Karpas-422 (cell line): ENCODE measurements at regions not wholly inside any gene's neighbourhood (a gene's known extent, or its start where the extent isn't known, plus 50 kb on each side); places are given as distances from the start of the nearest gene placed in this dataset.

Experiments used
- DNase-seq: peaks from one replicate; pipeline ENCODE4 v3.0.0-alpha.2; 2015
- H2AFZ ChIP-seq: fragments of 200-600 bp; sonication (generic); 2 replicates; pipeline ENCODE4 v1.6.1; 2014; ENCODE audit warnings: antibody characterized with exemption, low read length, mixed read lengths
- H3K27ac ChIP-seq: fragments of 200-600 bp; sonication (generic); 2 replicates; pipeline ENCODE4 v1.5.1; 2014; ENCODE audit warnings: mild to moderate bottlenecking, low read length, moderate library complexity
- H3K27me3 ChIP-seq: fragments of 200-600 bp; sonication (generic); 2 replicates; pipeline ENCODE4 v1.6.1; 2014; ENCODE audit warnings: low read length, mixed read lengths
- H3K36me3 ChIP-seq: fragments of 200-600 bp; sonication (generic); 2 replicates; pipeline ENCODE4 v1.6.1; 2014; ENCODE audit warnings: low read length, mixed read lengths; ENCODE audit not compliant: insufficient read depth
- H3K4me1 ChIP-seq: fragments of 200-600 bp; sonication (generic); 2 replicates; pipeline ENCODE4 v1.6.1; 2014; ENCODE audit warnings: mild to moderate bottlenecking, low read length, mixed read lengths
- H3K4me2 ChIP-seq: fragments of 200-600 bp; sonication (generic); 2 replicates; pipeline ENCODE4 v1.6.1; 2014; ENCODE audit warnings: low read length, low read depth, mild to moderate bottlenecking; ENCODE audit not compliant: poor library complexity, severe bottlenecking
- H3K4me3 ChIP-seq: fragments of 200-600 bp; sonication (generic); 2 replicates; pipeline ENCODE4 v1.5.1; 2014; ENCODE audit warnings: mild to moderate bottlenecking, antibody characterized with exemption, low read length, mixed read lengths
- H3K79me2 ChIP-seq: fragments of 200-600 bp; sonication (generic); 2 replicates; pipeline ENCODE4 v1.6.1; 2014; ENCODE audit warnings: mild to moderate bottlenecking, low read length, mixed read lengths
- H3K9ac ChIP-seq: fragments of 200-600 bp; sonication (generic); 2 replicates; pipeline ENCODE4 v1.6.0; 2014; ENCODE audit warnings: low read length
- H3K9me2 ChIP-seq: fragments of 200-600 bp; sonication (generic), shearing (Covaris generic); replicated peaks from 2 replicates; pipeline ENCODE4 v1.6.0; 2014; ENCODE audit warnings: mild to moderate bottlenecking, low read length, moderate library complexity; ENCODE audit not compliant: insufficient read depth
- H3K9me3 ChIP-seq: fragments of 300-700, 200-600 bp; sonication (generic); 2 replicates; pipeline ENCODE4 v1.6.1; 2014; ENCODE audit warnings: low read length, mixed read lengths
- H4K20me1 ChIP-seq: fragments of 200-600 bp; sonication (generic); 2 replicates; pipeline ENCODE4 v1.6.1; 2014; ENCODE audit warnings: mild to moderate bottlenecking, antibody characterized with exemption, low read length, low read depth; ENCODE audit not compliant: insufficient read depth

DNA sequence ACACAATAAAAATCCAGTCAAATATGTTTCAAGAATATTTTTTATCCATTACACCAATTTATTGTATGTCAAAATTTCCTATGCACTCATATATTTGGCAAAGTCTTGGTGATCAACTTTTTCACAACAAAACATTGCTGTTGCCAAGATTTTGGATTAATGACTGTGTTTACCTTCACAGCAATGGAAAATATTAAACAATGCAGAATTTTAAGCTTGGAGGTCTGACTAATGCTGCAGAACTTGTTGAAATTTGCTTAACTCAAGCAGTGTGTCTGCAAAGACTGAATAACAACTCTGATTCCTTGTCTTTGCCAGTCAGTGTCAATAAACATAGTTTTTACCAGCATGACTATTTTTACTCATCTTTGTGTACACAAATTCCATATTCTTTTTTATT is 336.4 kb downstream of the CCER1 start:
- no peaks in the 10 kb centered on the region for H3K4me1 ChIP-seq
- no peaks in the 10 kb centered on the region for H3K27me3 ChIP-seq
- no peaks in the 10 kb centered on the region for H3K79me2 ChIP-seq
- no peaks in the 10 kb centered on the region for H4K20me1 ChIP-seq
- DNase-seq = no peak
- H3K36me3 ChIP-seq = no peaks in the 10 kb centered on the region
- no peak overlapping the region for H3K9ac ChIP-seq
- H3K27ac ChIP-seq = no peak overlapping the region
- H3K4me2 ChIP-seq = no peak overlapping the region
- no peaks in the 10 kb centered on the region for H3K9me2 ChIP-seq
- peaks cover 15% of the 10 kb centered on the region; the same call in 1 of the 2 replicates for H3K9me3 ChIP-seq
- no peak overlapping the region for H3K4me3 ChIP-seq
- H2AFZ ChIP-seq = no peak overlapping the region

DNA sequence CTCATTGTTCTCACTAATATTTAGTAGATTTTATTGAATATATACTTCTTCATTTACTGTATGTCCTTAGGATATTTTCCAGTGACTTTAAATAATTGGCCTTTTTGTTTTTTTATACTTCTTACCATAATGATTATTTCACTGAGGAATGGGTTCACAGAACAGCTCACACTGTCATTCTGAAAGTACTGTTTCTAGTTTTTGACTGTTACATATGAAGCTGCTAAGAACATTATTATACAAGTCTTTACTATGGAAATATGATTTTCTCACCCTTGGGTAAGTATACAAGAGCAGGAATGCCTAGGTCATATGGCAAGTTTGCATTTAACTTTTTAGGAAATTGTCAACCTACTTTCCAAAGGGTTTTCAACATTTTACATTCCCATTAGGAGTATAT is 343.1 kb downstream of the CCER1 start:
- Histone ChIP-seq H3K9me2 (no peaks in the 10 kb centered on the region), H2AFZ (no peak overlapping the region), H3K4me2 (no peak overlapping the region), H4K20me1 (no peaks in the 10 kb centered on the region), H3K9ac (no peak overlapping the region), H3K27me3 (no peaks in the 10 kb centered on the region), H3K36me3 (no peaks in the 10 kb centered on the region), H3K9me3 (peaks cover 6% of the 10 kb centered on the region), H3K27ac (no peak overlapping the region), H3K79me2 (no peaks in the 10 kb centered on the region), H3K4me3 (no peak overlapping the region), H3K4me1 (no peaks in the 10 kb centered on the region)
- no peak for DNase-seq

DNA sequence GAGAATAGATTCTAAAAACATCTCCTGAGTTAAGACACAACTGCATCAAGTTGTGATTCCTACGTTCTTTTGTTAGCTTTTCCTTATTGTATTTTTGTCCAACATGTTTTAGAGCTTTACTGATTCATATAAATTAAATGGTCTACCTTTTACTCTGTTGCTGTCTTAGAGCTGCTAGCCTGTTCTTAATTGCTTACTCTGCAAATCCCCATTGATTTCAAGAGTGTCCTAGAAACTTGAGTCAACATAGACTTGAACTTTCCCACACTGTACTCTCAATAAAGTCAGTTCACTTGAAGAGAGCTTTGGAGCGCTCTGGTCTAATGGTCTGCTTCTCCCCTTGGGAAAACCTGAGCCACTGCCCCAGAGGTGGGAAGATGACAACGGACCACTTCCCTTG is 343.9 kb downstream of the CCER1 start:
- Histone ChIP-seq H3K9me2 (no peaks in the 10 kb centered on the region), H4K20me1 (no peaks in the 10 kb centered on the region), H3K36me3 (no peaks in the 10 kb centered on the region), H3K27ac (no peak overlapping the region), H3K27me3 (no peaks in the 10 kb centered on the region), H3K79me2 (no peaks in the 10 kb centered on the region), H3K9ac (no peak overlapping the region), H3K4me2 (no peak overlapping the region), H3K4me3 (no peak overlapping the region), H3K9me3 (peaks cover 6% of the 10 kb centered on the region), H3K4me1 (no peaks in the 10 kb centered on the region), H2AFZ (no peak overlapping the region)
- DNase-seq = no peak

DNA sequence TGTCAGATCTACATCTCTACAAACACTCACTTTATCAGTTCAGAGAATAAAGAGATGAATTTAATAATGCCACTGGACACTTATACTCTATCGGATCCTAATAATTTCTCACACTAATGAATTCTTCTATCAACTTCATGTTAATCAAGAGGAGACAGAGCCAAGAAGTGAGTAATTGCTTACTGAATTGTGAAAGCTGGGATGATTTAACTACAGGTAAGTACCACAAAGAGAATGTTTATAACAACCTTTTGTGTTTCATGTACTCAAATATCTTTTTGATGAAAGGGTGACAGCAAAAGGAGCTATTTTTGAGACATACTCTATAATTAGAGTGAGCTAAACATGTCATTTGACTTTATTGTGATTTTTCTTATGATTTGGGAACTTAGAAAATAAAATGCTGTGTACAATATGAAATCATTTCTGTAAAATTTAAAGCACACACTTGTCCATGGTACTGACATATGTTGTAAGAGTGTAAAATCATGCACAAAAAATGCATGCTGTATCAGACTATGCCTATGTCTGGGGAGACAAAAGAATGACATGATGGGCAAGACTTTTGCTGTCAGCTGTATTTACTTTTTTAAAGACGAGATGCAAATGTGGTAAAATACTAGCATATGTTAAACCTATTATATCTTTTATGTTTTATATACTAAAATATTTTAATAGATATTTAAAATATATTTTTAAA is 361.2 kb downstream of the CCER1 start:
- H3K4me3 ChIP-seq = no peak overlapping the region
- no peak for DNase-seq
- no peak overlapping the region for H3K4me2 ChIP-seq
- H3K36me3 ChIP-seq = no peaks in the 10 kb centered on the region
- H3K27ac ChIP-seq = no peak overlapping the region
- no peaks in the 10 kb centered on the region for H3K4me1 ChIP-seq
- no peak overlapping the region for H3K9ac ChIP-seq
- H3K79me2 ChIP-seq = no peaks in the 10 kb centered on the region
- no peaks in the 10 kb centered on the region for H3K27me3 ChIP-seq
- H4K20me1 ChIP-seq = no peaks in the 10 kb centered on the region
- no peak overlapping the region for H2AFZ ChIP-seq
- no peaks in the 10 kb centered on the region for H3K9me3 ChIP-seq
- H3K9me2 ChIP-seq = no peaks in the 10 kb centered on the region

DNA sequence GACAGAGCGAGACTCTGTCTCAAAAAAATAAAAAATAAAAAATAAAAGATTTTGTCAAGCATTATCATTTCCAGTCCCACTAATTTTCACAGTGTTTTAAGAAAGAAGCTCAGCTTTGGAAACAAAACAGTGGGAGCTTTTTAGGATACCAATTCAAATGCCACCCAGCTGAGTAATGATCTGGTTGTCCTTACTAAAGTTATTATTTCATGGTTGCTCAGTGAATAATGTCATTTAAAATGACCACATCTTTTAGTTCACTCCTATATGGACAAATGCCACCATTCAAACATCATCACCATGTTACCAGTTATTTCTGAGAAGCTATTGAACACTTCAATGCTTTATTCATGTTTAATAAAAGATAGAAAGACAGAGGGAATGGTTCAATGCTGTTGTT is 365.0 kb downstream of the CCER1 start:
- Histone ChIP-seq H3K36me3 (no peaks in the 10 kb centered on the region), H3K27me3 (no peaks in the 10 kb centered on the region), H3K4me3 (no peak overlapping the region), H4K20me1 (no peaks in the 10 kb centered on the region), H3K9me3 (no peaks in the 10 kb centered on the region), H3K4me2 (no peak overlapping the region), H3K9me2 (no peaks in the 10 kb centered on the region), H3K4me1 (no peaks in the 10 kb centered on the region), H3K27ac (no peak overlapping the region), H3K9ac (no peak overlapping the region), H2AFZ (no peak overlapping the region), H3K79me2 (no peaks in the 10 kb centered on the region)
- no peak for DNase-seq

DNA sequence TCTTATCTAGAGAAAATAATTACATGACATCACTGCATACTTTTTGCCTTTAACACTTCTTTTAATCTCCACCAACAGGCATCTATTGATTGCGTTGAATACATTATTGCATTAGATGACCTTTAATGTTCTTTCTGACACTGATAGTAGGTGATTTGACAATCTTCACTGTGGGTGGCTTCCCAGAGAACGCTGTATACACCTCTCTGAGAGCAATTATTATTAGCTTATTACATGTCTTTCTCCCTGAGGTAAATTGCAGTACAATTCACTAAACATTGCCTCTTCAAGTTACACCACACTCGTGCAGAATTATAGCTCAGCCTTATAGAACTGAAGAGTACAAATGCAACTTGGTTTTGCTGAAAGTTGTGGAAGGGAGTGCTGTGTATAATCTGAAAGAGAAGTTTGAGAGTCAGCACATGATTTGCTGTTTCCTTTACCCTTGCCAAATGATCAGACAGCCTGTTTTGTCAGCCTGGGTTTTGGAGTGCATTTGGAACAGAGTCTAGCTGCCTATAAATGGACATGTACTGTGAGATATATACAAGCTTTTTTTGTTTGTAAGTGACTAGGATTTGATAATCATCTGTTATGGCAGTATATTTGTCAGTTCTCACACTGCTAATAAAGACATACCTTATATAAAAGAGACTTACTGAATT is 369.2 kb downstream of the CCER1 start:
- no peak overlapping the region for H3K4me3 ChIP-seq
- H3K4me2 ChIP-seq = no peak overlapping the region
- no peak overlapping the region for H3K9ac ChIP-seq
- DNase-seq = no peak
- H3K79me2 ChIP-seq = no peaks in the 10 kb centered on the region
- no peak overlapping the region for H3K27ac ChIP-seq
- no peaks in the 10 kb centered on the region for H4K20me1 ChIP-seq
- H3K36me3 ChIP-seq = no peaks in the 10 kb centered on the region
- H3K9me3 ChIP-seq = 0 out of 2 replicates have a peak, but pooled peaks cover 2% of the 10 kb centered on the region
- H2AFZ ChIP-seq = no peak overlapping the region
- no peaks in the 10 kb centered on the region for H3K9me2 ChIP-seq
- no peaks in the 10 kb centered on the region for H3K27me3 ChIP-seq
- H3K4me1 ChIP-seq = no peaks in the 10 kb centered on the region

DNA sequence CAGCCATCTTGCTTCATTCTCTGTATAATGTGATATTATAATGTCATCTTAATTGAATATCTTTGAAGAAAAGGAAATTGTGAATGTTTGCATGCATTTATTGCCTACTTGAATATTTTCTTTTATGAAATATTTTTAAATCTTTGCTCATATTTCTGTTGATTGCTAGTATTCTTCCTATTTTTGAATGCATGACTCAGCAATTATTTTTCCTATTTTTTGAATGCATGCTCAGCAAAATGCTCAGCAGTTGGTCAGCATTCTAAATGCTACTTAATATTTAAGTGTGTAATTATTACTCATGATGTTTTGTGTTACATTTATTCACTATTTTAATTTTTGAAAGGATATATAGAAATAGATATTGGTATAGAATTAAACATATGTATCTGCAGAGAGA is 378.3 kb downstream of the CCER1 start:
- H3K9me2 ChIP-seq = no peaks in the 10 kb centered on the region
- no peak overlapping the region for H3K9ac ChIP-seq
- H3K79me2 ChIP-seq = no peaks in the 10 kb centered on the region
- no peaks in the 10 kb centered on the region for H3K27me3 ChIP-seq
- H3K36me3 ChIP-seq = no peaks in the 10 kb centered on the region
- peaks cover 16% of the 10 kb centered on the region; the same call in 1 of the 2 replicates for H3K9me3 ChIP-seq
- DNase-seq = no peak
- H3K4me1 ChIP-seq = no peaks in the 10 kb centered on the region
- no peak overlapping the region for H3K27ac ChIP-seq
- no peaks in the 10 kb centered on the region for H4K20me1 ChIP-seq
- no peak overlapping the region for H2AFZ ChIP-seq
- no peak overlapping the region for H3K4me3 ChIP-seq
- H3K4me2 ChIP-seq = no peak overlapping the region

DNA sequence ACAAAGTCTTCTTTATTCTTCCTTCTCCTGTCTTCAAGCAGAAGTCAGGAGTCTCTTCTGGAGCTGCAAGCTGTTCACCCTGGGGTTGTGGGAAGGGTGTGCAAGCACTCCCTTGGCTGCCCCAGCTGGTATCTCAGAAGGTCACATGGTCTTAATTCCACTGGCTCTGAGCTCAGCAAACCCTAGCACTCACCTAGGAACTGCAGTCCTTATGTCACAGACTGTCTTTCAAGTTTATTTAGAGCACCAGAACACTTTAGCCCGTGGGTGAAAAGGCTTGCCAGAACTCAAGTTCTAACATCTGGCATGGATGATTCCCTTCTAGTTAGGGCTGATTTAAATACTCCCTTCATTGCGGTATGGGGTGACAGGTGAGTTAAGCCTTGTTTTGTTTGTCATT is 379.0 kb downstream of the CCER1 start:
- DNase-seq = no peak
- no peak overlapping the region for H2AFZ ChIP-seq

More for the DNA sequence above, 379.0 kb downstream of the CCER1 start:
- H3K9ac ChIP-seq = no peak overlapping the region
- H3K79me2 ChIP-seq = no peaks in the 10 kb centered on the region
- no peaks in the 10 kb centered on the region for H4K20me1 ChIP-seq
- H3K27me3 ChIP-seq = no peaks in the 10 kb centered on the region
- no peak overlapping the region for H3K27ac ChIP-seq
- H3K36me3 ChIP-seq = no peaks in the 10 kb centered on the region
- H3K4me3 ChIP-seq = no peak overlapping the region
- H3K9me2 ChIP-seq = no peaks in the 10 kb centered on the region
- H3K4me1 ChIP-seq = no peaks in the 10 kb centered on the region
- H3K9me3 ChIP-seq = peaks cover 17% of the 10 kb centered on the region; the same call in 1 of the 2 replicates
- H3K4me2 ChIP-seq = no peak overlapping the region
